GM10266 (cell line): ENCODE measurements at regions not wholly inside any gene's neighbourhood (a gene's known extent, or its start where the extent isn't known, plus 50 kb on each side); places are given as distances from the start of the nearest gene placed in this dataset.

Source experiments
- DNase-seq: peaks from one replicate; pipeline ENCODE4 v3.0.0; 2012; ENCODE audit errors: extremely low spot score
- CTCF ChIP-seq: IDR thresholded peaks from 2 replicates; pipeline ENCODE4 v1.5.1; 2012; ENCODE audit warnings: mild to moderate bottlenecking, low read depth; ENCODE audit not compliant: control insufficient read depth, insufficient read depth; ENCODE audit errors: missing control alignments

DNA sequence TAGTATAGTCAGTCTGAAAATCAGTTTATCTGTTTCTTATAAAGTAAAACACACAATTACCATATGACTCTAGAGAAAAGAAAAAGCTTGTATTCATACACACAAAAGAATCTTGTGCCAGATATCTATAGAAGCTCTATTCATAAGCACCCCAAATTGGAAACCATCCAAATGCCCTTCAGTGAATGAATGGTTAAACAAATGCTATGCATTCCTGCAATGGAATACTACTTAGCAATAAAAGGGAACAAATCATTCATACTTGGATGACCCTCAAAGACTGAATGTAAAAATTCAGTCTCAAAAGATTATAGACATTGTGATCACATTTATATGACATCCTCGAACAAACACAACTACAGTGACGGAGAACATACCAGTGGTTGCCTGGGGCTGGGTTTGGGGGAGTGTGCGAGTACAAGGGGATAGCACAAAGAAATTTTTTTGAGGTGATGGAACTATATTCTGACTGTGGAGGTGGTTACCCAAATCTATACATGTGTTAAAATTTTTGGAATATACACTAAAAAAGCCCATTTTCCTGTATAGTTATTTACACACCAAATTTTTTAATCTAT, 680.6 kb downstream of the NTRK3 start:
- TF ChIP-seq CTCF, result no peak
- DNase-seq, result no peak

DNA sequence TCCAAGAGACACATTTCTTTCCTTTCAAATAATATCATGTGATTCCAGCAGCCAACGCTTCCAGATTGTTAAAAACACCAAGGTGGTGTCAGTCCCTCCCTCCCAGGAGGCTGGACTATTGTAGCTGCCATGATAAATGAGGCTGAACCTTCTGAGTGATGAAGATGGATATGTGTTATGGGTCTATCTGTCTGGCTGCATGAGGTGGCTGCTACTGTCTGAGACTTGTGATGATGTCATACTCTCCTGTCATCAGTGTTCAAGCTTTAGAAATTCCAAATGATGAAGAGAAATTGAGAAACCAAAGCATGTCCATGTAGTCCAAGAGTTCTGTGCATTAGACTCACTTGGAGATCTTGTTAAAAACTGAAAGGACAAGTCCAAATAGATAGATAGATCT, 683.0 kb downstream of the NTRK3 start:
- no peak for DNase-seq
- TF ChIP-seq CTCF, result no peak

DNA sequence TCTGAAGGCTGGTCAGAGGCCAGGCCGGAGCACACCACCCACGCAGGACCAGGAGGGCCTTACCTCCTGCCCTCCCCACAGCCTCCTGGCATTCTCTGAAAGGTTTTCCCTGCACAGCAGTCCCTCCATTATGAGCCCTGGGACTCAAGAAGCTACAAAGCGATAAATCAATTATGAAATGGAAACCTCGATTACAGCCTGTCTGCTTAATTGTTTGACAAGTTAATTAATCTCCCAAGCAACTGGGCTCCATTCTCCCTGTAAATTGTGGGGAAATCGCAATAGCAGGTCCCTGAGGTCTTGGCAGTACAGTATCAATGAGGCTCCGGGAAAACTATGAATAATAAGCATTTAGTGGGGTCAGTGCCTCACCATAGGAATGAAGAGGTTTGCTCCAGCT, 683.5 kb downstream of the NTRK3 start:
- no peak for DNase-seq
- TF ChIP-seq CTCF, result no peak

- TF ChIP-seq CTCF, result no peak
- DNase-seq, result no peak
These were observed 684.1 kb downstream of the NTRK3 start for GRCh38 chr15:87572381-87572910.

DNA sequence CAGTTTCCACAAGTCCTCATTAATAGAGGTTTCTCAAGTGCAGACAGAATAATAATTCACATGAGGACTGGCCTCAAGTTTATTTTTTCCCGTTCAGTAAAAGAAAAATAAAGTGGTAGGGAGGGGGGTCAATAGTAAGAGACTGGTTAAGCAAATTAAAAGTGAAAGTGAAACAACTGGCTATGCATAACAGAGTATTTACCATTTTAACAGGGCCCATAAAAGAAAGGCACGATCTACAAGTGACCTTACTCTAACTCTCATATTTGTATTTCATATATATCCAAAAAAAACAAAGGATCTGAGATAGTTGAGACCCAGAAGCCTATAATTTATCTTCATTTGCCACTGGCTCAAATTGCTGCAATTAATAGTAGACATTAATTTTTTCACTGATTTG, 686.3 kb downstream of the NTRK3 start:
- TF ChIP-seq CTCF, result no peak
- no peak for DNase-seq

GRCh38 chr15:87569581-87569980, 687.0 kb downstream of the NTRK3 start:
- TF ChIP-seq CTCF, result no peak
- DNase-seq, result no peak

DNA sequence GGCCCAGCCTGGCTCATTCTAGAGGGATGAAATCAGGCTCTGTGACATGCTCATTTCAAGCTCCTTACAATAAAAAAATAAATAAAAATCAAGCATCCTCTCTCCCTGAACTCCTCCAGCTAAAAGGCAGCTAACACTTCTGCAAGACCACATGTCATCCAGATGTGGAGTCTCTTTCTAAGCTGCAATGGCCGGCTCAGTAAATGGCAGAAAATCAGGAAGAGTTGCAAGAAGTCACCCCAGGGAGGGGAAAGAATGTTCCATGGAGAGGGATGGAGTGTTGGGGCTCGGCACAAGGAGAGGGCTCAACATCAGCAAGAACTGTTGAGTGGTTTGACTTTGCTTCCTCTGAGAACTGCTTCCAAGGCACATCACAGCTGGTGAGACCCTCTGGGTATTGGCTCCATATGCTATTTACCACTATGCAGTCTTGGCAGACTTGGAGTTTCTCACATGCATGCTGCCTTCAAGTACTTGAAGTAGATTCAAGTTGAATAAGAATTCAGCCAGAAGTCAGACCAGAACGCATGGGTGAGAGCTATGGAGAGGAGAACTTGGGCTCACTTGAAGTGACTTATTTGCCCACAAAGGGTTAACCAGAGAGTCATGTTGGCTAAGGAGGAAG, 689.0 kb downstream of the NTRK3 start:
- DNase-seq, result no peak
- no peak for TF ChIP-seq CTCF
